GM18867 (cell line): ENCODE measurements at regions not wholly inside any gene's neighbourhood (a gene's known extent, or its start where the extent isn't known, plus 50 kb on each side); places are given as distances from the start of the nearest gene placed in this dataset.

ENCODE experiments used
- ATAC-seq: cut with Tn5 transposase; IDR thresholded peaks from one replicate; pipeline ENCODE4 v1.9.1; 2021; ENCODE audit warnings: mild to moderate bottlenecking, moderate library complexity; ENCODE audit not compliant: unreplicated experiment

- ATAC-seq, result no peak
Measured at GRCh38 chr7:116443646-116444045, 55.9 kb upstream of the CAV2 start.

GRCh38 chr7:116445447-116446211 is 53.9 kb upstream of the CAV2 start:
- ATAC-seq, result peak; percentile 86

DNA sequence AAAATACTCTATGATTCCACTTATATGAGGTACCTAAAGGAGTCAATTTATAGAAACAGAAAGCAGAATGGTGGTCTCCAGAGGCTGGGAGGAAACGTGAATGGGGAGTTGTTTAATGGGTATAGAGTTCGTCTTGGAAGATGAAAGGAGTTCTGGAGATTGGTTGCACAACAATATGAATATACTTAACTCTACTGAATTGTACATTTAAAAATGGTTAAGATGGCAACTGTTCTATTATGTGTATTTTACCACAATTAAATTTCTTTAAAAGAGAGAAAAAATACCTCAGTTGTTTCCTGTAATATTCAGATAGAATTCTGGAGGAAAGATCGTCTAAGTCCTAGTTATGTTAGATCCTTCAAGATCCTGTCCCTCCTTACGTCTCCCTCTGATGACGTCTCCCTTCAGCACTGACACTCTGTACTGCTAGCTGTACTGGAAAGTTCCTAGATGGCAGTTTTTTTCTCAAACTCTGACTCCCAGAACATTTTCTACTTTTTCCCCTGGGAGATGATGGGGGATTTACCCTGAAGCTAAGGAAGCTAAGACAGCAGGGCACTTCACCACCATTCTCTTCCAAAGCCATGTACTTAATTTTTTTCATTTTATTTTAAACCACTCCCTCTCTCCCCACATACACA is 53.2 kb upstream of the CAV2 start:
- no peak for ATAC-seq

DNA sequence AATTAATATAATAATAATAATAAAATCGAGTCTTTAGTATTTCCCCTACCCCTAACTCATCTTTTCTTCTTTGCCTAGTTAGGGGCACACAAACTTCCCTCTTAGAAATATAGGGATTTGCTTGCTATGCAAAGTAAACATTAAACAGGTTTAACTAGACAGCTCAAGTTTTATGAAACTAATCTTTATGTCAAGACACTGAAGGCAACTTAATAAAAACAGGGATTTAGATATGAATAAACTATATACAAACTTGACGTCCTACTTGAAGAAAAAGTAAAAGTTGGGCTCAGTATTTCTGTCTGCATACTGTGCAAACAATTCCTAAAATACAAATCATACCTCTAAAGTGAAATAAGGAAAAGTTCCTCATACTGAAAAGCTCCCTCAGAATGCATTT is 52.1 kb upstream of the CAV2 start:
- no peak for ATAC-seq

GRCh38 chr7:116447966-116448839 is 51.3 kb upstream of the CAV2 start:
- no peak for ATAC-seq

- no peak for ATAC-seq
Measured at GRCh38 chr7:116449441-116449840, 50.1 kb upstream of the CAV2 start.
